Activated CD4-positive, CD25-positive, alpha-beta regulatory T cell treated with anti-CD3 and anti-CD28 coated beads, Interleukin-2, amount 50 U/mL, for 24 hours (primary cell): ENCODE measurements at regions not wholly inside any gene's neighbourhood (a gene's known extent, or its start where the extent isn't known, plus 50 kb on each side); places are given as distances from the start of the nearest gene placed in this dataset.

Source experiments
- ATAC-seq, 2 donors: fragments of 150-1000 bp; cut with Tn5 transposase; one replicate each; pipeline ENCODE4 v1.10.0; 2021; ENCODE audit warnings: mild to moderate bottlenecking in 1 of 2, moderate library complexity in 1 of 2

GRCh38 chr5:93929131-93929530 lies 187.7 kb upstream of the POU5F2 start:
- no peak for ATAC-seq

GRCh38 chr5:93926831-93927620 lies 185.6 kb upstream of the POU5F2 start:
- ATAC-seq: no peak

GRCh38 chr5:93925321-93925720 lies 183.9 kb upstream of the POU5F2 start:
- ATAC-seq: no peak

GRCh38 chr5:93924628-93925027 lies 183.2 kb upstream of the POU5F2 start:
- no peak for ATAC-seq

- ATAC-seq: no peak
These were observed 181.2 kb upstream of the POU5F2 start for GRCh38 chr5:93922551-93922950.

- no peak for ATAC-seq
These were observed 179.6 kb upstream of the POU5F2 start for GRCh38 chr5:93921001-93921400.

GRCh38 chr5:93916872-93917271 lies 175.5 kb upstream of the POU5F2 start:
- no peak for ATAC-seq

- ATAC-seq: peak; percentile 35 to 53
These were observed 173.7 kb upstream of the POU5F2 start for GRCh38 chr5:93915142-93915553.

GRCh38 chr5:93911609-93912008 lies 170.2 kb upstream of the POU5F2 start:
- ATAC-seq: no peak

- ATAC-seq: no peak
These were observed 168.0 kb upstream of the POU5F2 start for GRCh38 chr5:93909356-93909755.

- ATAC-seq: no peak
These were observed 163.5 kb upstream of the POU5F2 start for GRCh38 chr5:93904917-93905316.

GRCh38 chr5:93902288-93902687 lies 160.9 kb upstream of the POU5F2 start:
- no peak for ATAC-seq

GRCh38 chr5:93899026-93899600 lies 157.7 kb upstream of the POU5F2 start:
- ATAC-seq: no peak

GRCh38 chr5:93894601-93895354 lies 153.4 kb upstream of the POU5F2 start:
- ATAC-seq: no peak

- ATAC-seq: no peak
These were observed 151.7 kb upstream of the POU5F2 start for GRCh38 chr5:93893075-93893474.

GRCh38 chr5:93892481-93892880 lies 151.1 kb upstream of the POU5F2 start:
- ATAC-seq: no peak

GRCh38 chr5:93891491-93892480 lies 150.4 kb upstream of the POU5F2 start:
- no peak for ATAC-seq

- no peak for ATAC-seq
These were observed 149.3 kb upstream of the POU5F2 start for GRCh38 chr5:93890657-93891056.

GRCh38 chr5:93887678-93888077 lies 146.3 kb upstream of the POU5F2 start:
- no peak for ATAC-seq

GRCh38 chr5:93886917-93887361 lies 145.5 kb upstream of the POU5F2 start:
- ATAC-seq: no peak

- no peak for ATAC-seq
These were observed 144.9 kb upstream of the POU5F2 start for GRCh38 chr5:93886098-93886806.

- no peak for ATAC-seq
These were observed 142.9 kb upstream of the POU5F2 start for GRCh38 chr5:93884254-93884653.
